H9 (cell line): ENCODE measurements at regions not wholly inside any gene's neighbourhood (a gene's known extent, or its start where the extent isn't known, plus 50 kb on each side); places are given as distances from the start of the nearest gene placed in this dataset.

Source experiments
- DNase-seq: peaks from one replicate; pipeline ENCODE4 v3.0.0-alpha.2; 2017
- H2AFZ ChIP-seq: one replicate; pipeline ENCODE4 v1.6.1; 2013; ENCODE audit warnings: mild to moderate bottlenecking, low read length, control low read depth, moderate library complexity
- H2AK5ac ChIP-seq: 2 replicates; pipeline ENCODE4 v1.6.1; 2013; ENCODE audit warnings: low read length, control low read depth, mixed read lengths; ENCODE audit not compliant: insufficient read length
- H2BK120ac ChIP-seq: one replicate; pipeline ENCODE4 v1.6.1; 2013; ENCODE audit warnings: low read depth, mild to moderate bottlenecking, low read length, control low read depth, inconsistent platforms; ENCODE audit not compliant: poor library complexity, severe bottlenecking
- H2BK12ac ChIP-seq: 2 replicates; pipeline ENCODE4 v1.6.1; 2013; ENCODE audit warnings: low read length, control low read depth, mixed read lengths, low read depth; ENCODE audit not compliant: insufficient read length
- H2BK15ac ChIP-seq: 2 replicates; pipeline ENCODE4 v1.6.1; 2013; ENCODE audit warnings: low read depth, low read length, control low read depth
- H2BK20ac ChIP-seq: one replicate; pipeline ENCODE4 v1.6.1; 2013; ENCODE audit warnings: low read depth, mild to moderate bottlenecking, low read length, control low read depth, inconsistent platforms; ENCODE audit not compliant: poor library complexity, severe bottlenecking
- H2BK5ac ChIP-seq: 2 replicates; pipeline ENCODE4 v1.6.1; 2013; ENCODE audit warnings: low read length, control low read depth, mixed read lengths; ENCODE audit not compliant: insufficient read length
- H3K14ac ChIP-seq: 2 replicates; pipeline ENCODE4 v1.6.1; 2013; ENCODE audit warnings: low read length, control low read depth; ENCODE audit not compliant: insufficient read depth
- H3K18ac ChIP-seq: 2 replicates; pipeline ENCODE4 v1.6.1; 2013; ENCODE audit warnings: low read depth, mild to moderate bottlenecking, mixed read lengths, low read length, control low read depth; ENCODE audit not compliant: insufficient read length
- H3K23ac ChIP-seq: 2 replicates; pipeline ENCODE4 v1.6.1; 2013; ENCODE audit warnings: low read length, control low read depth, mixed read lengths, low read depth; ENCODE audit not compliant: insufficient read length
- H3K23me2 ChIP-seq: 2 replicates; pipeline ENCODE4 v1.6.1; 2013; ENCODE audit warnings: low read depth, mild to moderate bottlenecking, mixed read lengths, low read length, control low read depth; ENCODE audit not compliant: insufficient read length, poor library complexity, severe bottlenecking
- H3K27ac ChIP-seq: 2 replicates; pipeline ENCODE4 v1.5.1; 2013; ENCODE audit warnings: low read length, control low read depth, mixed read lengths, low read depth; ENCODE audit not compliant: insufficient read length
- H3K27me3 ChIP-seq: 2 replicates; pipeline ENCODE4 v1.6.1; 2013; ENCODE audit warnings: low read length, control low read depth, inconsistent platforms; ENCODE audit not compliant: insufficient read depth
- H3K4ac ChIP-seq: 2 replicates; pipeline ENCODE4 v1.6.1; 2013; ENCODE audit warnings: low read depth, mild to moderate bottlenecking, control low read depth, inconsistent platforms, low read length, moderate library complexity
- H3K4me1 ChIP-seq: 2 replicates; pipeline ENCODE4 v1.6.1; 2013; ENCODE audit warnings: low read length, control low read depth, inconsistent platforms; ENCODE audit not compliant: insufficient read depth
- H3K4me2 ChIP-seq: 2 replicates; pipeline ENCODE4 v1.6.1; 2013; ENCODE audit warnings: low read length, control low read depth, mixed read lengths; ENCODE audit not compliant: insufficient read length, insufficient read depth
- H3K56ac ChIP-seq: 2 replicates; pipeline ENCODE4 v1.6.1; 2013; ENCODE audit warnings: low read depth, mild to moderate bottlenecking, mixed read lengths, low read length, control low read depth; ENCODE audit not compliant: insufficient read length
- H3K79me1 ChIP-seq: 2 replicates; pipeline ENCODE4 v1.6.1; 2013; ENCODE audit warnings: low read depth, mild to moderate bottlenecking, moderate library complexity, low read length, control low read depth, inconsistent platforms; ENCODE audit not compliant: insufficient read depth, poor library complexity, severe bottlenecking
- H3K79me2 ChIP-seq: 2 replicates; pipeline ENCODE4 v1.6.1; 2013; ENCODE audit warnings: low read length, control low read depth, inconsistent platforms; ENCODE audit not compliant: insufficient read depth
- H3K9ac ChIP-seq: 2 replicates; pipeline ENCODE4 v1.6.1; 2013; ENCODE audit warnings: low read length, control low read depth, mixed read lengths; ENCODE audit not compliant: insufficient read length; ENCODE audit errors: extremely low read depth
- H3K9me3 ChIP-seq: one replicate; pipeline ENCODE4 v1.6.1; 2013; ENCODE audit warnings: low read depth, low read length, inconsistent platforms; ENCODE audit not compliant: control insufficient read depth
- H3T11ph ChIP-seq: one replicate; pipeline ENCODE4 v1.6.1; 2013; ENCODE audit warnings: mild to moderate bottlenecking, low read length, control low read depth, inconsistent platforms
- H4K20me1 ChIP-seq: one replicate; pipeline ENCODE4 v1.6.1; 2013; ENCODE audit not compliant: control insufficient read depth, insufficient read length, insufficient read depth
- H4K5ac ChIP-seq: 2 replicates; pipeline ENCODE4 v1.6.1; 2013; ENCODE audit warnings: low read depth, mild to moderate bottlenecking, mixed read lengths, low read length, control low read depth; ENCODE audit not compliant: insufficient read length
- H4K8ac ChIP-seq: replicated peaks from 2 replicates; pipeline ENCODE4 v1.6.1; 2013; ENCODE audit warnings: low read length, control low read depth, mixed read lengths, low read depth; ENCODE audit not compliant: insufficient read length
- H4K91ac ChIP-seq: 2 replicates; pipeline ENCODE4 v1.6.1; 2013; ENCODE audit warnings: low read depth, mild to moderate bottlenecking, moderate library complexity, mixed read lengths, low read length, control low read depth; ENCODE audit not compliant: insufficient read length
- H3K27ac Mint-ChIP-seq, 3 experiments: 2 replicates in 2 of 3; 3 replicates in 1 of 3; pipeline ENCODE4 v1.8.0; 2020 to 2021; ENCODE audit warnings: mixed read lengths in 3 of 3, mild to moderate bottlenecking in 1 of 3, moderate library complexity in 1 of 3
- H3K27me3 Mint-ChIP-seq: 2 replicates; pipeline ENCODE4 v1.8.0; 2021; ENCODE audit warnings: low read depth, mild to moderate bottlenecking, moderate library complexity, mixed read lengths
- H3K36me3 Mint-ChIP-seq, 3 experiments: 2 replicates in 2 of 3; 3 replicates in 1 of 3; pipeline ENCODE4 v1.8.0; 2020 to 2021; ENCODE audit warnings: low read depth in 3 of 3, mixed read lengths in 3 of 3; ENCODE audit not compliant: insufficient read depth in 1 of 3
- H3K4me1 Mint-ChIP-seq, 2 experiments: 2 replicates each; pipeline ENCODE4 v1.8.0; 2020; ENCODE audit warnings: mixed read lengths in 2 of 2
- H3K4me3 Mint-ChIP-seq, 2 experiments: 2 replicates in 1 of 2; 3 replicates in 1 of 2; pipeline ENCODE4 v1.8.0; 2020 to 2021; ENCODE audit warnings: mild to moderate bottlenecking in 2 of 2, mixed read lengths in 2 of 2, moderate library complexity in 1 of 2
- H3K9me3 Mint-ChIP-seq, 2 experiments: 2 replicates in 1 of 2; 3 replicates in 1 of 2; pipeline ENCODE4 v1.8.0; 2020; ENCODE audit warnings: mild to moderate bottlenecking in 2 of 2, mixed read lengths in 2 of 2, moderate library complexity in 1 of 2
- CTCF ChIP-seq: fragments of 200-600 bp; sonication (generic); conservative IDR thresholded peaks from 3 replicates; pipeline ENCODE4 v1.8.0; 2021; ENCODE audit warnings: antibody characterized with exemption, mild to moderate bottlenecking
- WGBS: extraction: QIAGEN DNeasy Blood & Tissue Kit; methylation state at CpG from one replicate; pipeline ENCODE4 v1.1.7; 2013; ENCODE audit warnings: missing lambda C conversion rate, low lambda C conversion rate, mixed read lengths; ENCODE audit not compliant: insufficient read length; ENCODE audit errors: extremely low coverage; 5-methylcytosine and 5-hydroxymethylcytosine counted together

GRCh38 chr2:21916934-21917522 is 793.3 kb downstream of the TDRD15 start:
- H3K9ac ChIP-seq: no peak overlapping the region
- H3T11ph ChIP-seq: no peak overlapping the region
- no peak overlapping the region for H4K91ac ChIP-seq
- no peaks in the 10 kb centered on the region for H3K79me2 ChIP-seq
- no peaks in the 10 kb centered on the region for H3K27me3 ChIP-seq
- H3K9me3 ChIP-seq: no peaks in the 10 kb centered on the region
- H2BK20ac ChIP-seq: no peak overlapping the region
- no peak overlapping the region for H4K8ac ChIP-seq
- Mint-ChIP-seq H3K9me3 (no peaks in the 10 kb centered on the region), H3K27me3 (no peaks in the 10 kb centered on the region), H3K36me3 (no peaks in the 10 kb centered on the region), H3K27ac (no peak overlapping the region), H3K4me3 (no peak overlapping the region), H3K4me1 (no peaks in the 10 kb centered on the region)
- no peak overlapping the region for H2AFZ ChIP-seq
- DNase-seq: no peak
- H4K5ac ChIP-seq: no peak overlapping the region
- no peak overlapping the region for H2BK120ac ChIP-seq
- H3K79me1 ChIP-seq: no peaks in the 10 kb centered on the region
- H3K23ac ChIP-seq: no peak overlapping the region
- H2BK12ac ChIP-seq: no peak overlapping the region
- no peak overlapping the region for H3K4me2 ChIP-seq
- H3K27ac ChIP-seq: no peak overlapping the region
- H3K4me1 ChIP-seq: no peaks in the 10 kb centered on the region
- H3K4ac ChIP-seq: no peak overlapping the region
- H2BK15ac ChIP-seq: no peak overlapping the region
- no peak overlapping the region for H2AK5ac ChIP-seq
- TF ChIP-seq CTCF: no peak
- H3K23me2 ChIP-seq: no peaks in the 10 kb centered on the region
- H4K20me1 ChIP-seq: no peaks in the 10 kb centered on the region
- no peak overlapping the region for H3K56ac ChIP-seq
- WGBS: no CpG with 5 or more reads among the region's 6 CpGs
- no peak overlapping the region for H3K14ac ChIP-seq
- no peak overlapping the region for H3K18ac ChIP-seq
- no peak overlapping the region for H2BK5ac ChIP-seq
